Activated CD8-positive, alpha-beta memory T cell treated with anti-CD3 and anti-CD28 coated beads, Interleukin-2, amount 50 U/mL, for 1 hour (primary cell): ENCODE measurements at regions not wholly inside any gene's neighbourhood (a gene's known extent, or its start where the extent isn't known, plus 50 kb on each side); places are given as distances from the start of the nearest gene placed in this dataset.
"Not testable (repeated sequence)": the region's sequence is repeated elsewhere in the genome, so short reads cannot be mapped to it uniquely, and the experiment has no call there.

Experiments
- DNase-seq: peaks from one replicate; pipeline ENCODE4 v3.0.0-alpha.2; 2020; ENCODE audit errors: extremely low read depth

- no peak for DNase-seq
Measured at GRCh38 chr1:99537886-99538617, 107.9 kb upstream of the PALMD start.

GRCh38 chr1:99538618-99538956, 107.3 kb upstream of the PALMD start:
- no peak for DNase-seq

GRCh38 chr1:99539131-99539530, 106.8 kb upstream of the PALMD start:
- no peak for DNase-seq

- no peak for DNase-seq
Measured at GRCh38 chr1:99540744-99541143, 105.2 kb upstream of the PALMD start.

- DNase-seq = no peak
Measured at GRCh38 chr1:99544328-99544727, 101.6 kb upstream of the PALMD start.

GRCh38 chr1:99546432-99547416, 99.2 kb upstream of the PALMD start:
- no peak for DNase-seq

GRCh38 chr1:99548943-99549605, 96.8 kb upstream of the PALMD start:
- DNase-seq = no peak

- DNase-seq = no peak
Measured at GRCh38 chr1:99550198-99550597, 95.7 kb upstream of the PALMD start.

- DNase-seq = no peak
Measured at GRCh38 chr1:99551812-99552614, 93.9 kb upstream of the PALMD start.

GRCh38 chr1:99553301-99553700, 92.6 kb upstream of the PALMD start:
- no peak for DNase-seq

- not testable (repeated sequence) for DNase-seq
Measured at GRCh38 chr1:99553819-99554218, 92.1 kb upstream of the PALMD start.

GRCh38 chr1:99554727-99555126, 91.2 kb upstream of the PALMD start:
- DNase-seq = no peak

- DNase-seq = no peak
Measured at GRCh38 chr1:99557546-99558202, 88.2 kb upstream of the PALMD start.

- DNase-seq = no peak
Measured at GRCh38 chr1:99559166-99559565, 86.7 kb upstream of the PALMD start.

GRCh38 chr1:99560207-99561040, 85.5 kb upstream of the PALMD start:
- no peak for DNase-seq

GRCh38 chr1:99561952-99562351, 84.0 kb upstream of the PALMD start:
- no peak for DNase-seq

GRCh38 chr1:99565606-99566289, 80.2 kb upstream of the PALMD start:
- no peak for DNase-seq

- no peak for DNase-seq
Measured at GRCh38 chr1:99566290-99567021, 79.5 kb upstream of the PALMD start.
